ENCODE measurements at regions not wholly inside any gene's neighbourhood (a gene's known extent, or its start where the extent isn't known, plus 50 kb on each side); places are given as distances from the start of the nearest gene placed in this dataset.

DNA sequence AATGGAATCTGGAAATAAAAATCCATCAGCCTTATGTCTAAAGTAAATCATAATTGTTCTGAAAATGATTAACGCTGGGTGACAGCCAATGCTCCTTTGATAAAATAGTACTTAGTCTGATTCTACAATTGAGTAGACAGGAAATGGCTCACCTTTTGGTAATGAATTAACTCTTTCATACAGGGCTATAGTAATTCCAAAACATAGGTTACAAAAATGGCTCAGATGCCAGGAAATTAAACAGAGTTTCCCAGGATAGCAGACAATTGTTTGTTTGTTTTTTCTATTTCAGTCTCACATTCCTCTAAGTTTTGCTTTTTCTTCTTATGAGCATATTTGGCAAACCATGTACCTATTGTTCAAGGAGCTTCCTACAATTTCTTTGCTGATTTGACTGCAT lies 257.2 kb upstream of the EPHA7 start:
- H3K4me3 ChIP-seq (replicated peaks in 1 of 3; ENCODE audit: insufficient read depth in 1 of 3, low read depth in 2 of 3, low read length in 3 of 3): no peak overlapping the region
- ChIA-PET CTCF (ENCODE audit: low intra/inter-chr PET ratio, low total read pairs) (no interaction called here), POLR2A (no interaction called here)
- no TSS peak for BruUV-seq (replicated peaks)
- no peaks in the 10 kb centered on the region for H3K27me3 ChIP-seq (ENCODE audit: control insufficient read depth in 1 of 2, insufficient read depth in 2 of 2, low read length in 2 of 2)
- H2AFZ ChIP-seq (ENCODE audit: low read length): no peak overlapping the region
- TF ChIP-seq, protein P1, sequence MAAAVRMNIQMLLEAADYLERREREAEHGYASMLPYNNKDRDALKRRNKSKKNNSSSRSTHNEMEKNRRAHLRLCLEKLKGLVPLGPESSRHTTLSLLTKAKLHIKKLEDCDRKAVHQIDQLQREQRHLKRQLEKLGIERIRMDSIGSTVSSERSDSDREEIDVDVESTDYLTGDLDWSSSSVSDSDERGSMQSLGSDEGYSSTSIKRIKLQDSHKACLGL (CRISPR knock-in tag; IDR thresholded peaks at IDR 0.05): no peak
- TF ChIP-seq, protein P2, sequence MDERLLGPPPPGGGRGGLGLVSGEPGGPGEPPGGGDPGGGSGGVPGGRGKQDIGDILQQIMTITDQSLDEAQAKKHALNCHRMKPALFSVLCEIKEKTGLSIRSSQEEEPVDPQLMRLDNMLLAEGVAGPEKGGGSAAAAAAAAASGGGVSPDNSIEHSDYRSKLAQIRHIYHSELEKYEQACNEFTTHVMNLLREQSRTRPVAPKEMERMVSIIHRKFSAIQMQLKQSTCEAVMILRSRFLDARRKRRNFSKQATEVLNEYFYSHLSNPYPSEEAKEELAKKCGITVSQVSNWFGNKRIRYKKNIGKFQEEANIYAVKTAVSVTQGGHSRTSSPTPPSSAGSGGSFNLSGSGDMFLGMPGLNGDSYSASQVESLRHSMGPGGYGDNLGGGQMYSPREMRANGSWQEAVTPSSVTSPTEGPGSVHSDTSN (CRISPR knock-in tag; IDR thresholded peaks at IDR 0.05): no peak
- TF ChIP-seq ZNF282 (IDR thresholded peaks at IDR 0.05; ENCODE audit: partially characterized antibody) (no peak), ZNF331 (CRISPR knock-in tag; IDR thresholded peaks at IDR 0.05) (no peak), SSRP1 (CRISPR knock-in tag; IDR thresholded peaks at IDR 0.05) (no peak), ZBTB10 (CRISPR knock-in tag; IDR thresholded peaks at IDR 0.05; ENCODE audit: borderline replicate concordance) (no peak), FOXO1 (CRISPR knock-in tag; IDR thresholded peaks at IDR 0.05) (no peak), PTBP1 (IDR thresholded peaks at IDR 0.05; ENCODE audit: low read depth, low read length, poor library complexity, severe bottlenecking) (no peak), SMC3 (IDR thresholded peaks at IDR 0.05; ENCODE audit: low read length) (no peak), ZNF556 (CRISPR knock-in tag; IDR thresholded peaks at IDR 0.05; ENCODE audit: borderline replicate concordance) (no peak), ZMAT5 (CRISPR knock-in tag; IDR thresholded peaks at IDR 0.05; ENCODE audit: borderline replicate concordance, low read depth) (no peak), NR2F2 (IDR thresholded peaks at IDR 0.05; ENCODE audit: borderline replicate concordance, low read depth) (no peak), ZSCAN29 (CRISPR knock-in tag; conservative IDR thresholded peaks at IDR 0.05) (no peak)
- TF ChIP-seq, protein P3, sequence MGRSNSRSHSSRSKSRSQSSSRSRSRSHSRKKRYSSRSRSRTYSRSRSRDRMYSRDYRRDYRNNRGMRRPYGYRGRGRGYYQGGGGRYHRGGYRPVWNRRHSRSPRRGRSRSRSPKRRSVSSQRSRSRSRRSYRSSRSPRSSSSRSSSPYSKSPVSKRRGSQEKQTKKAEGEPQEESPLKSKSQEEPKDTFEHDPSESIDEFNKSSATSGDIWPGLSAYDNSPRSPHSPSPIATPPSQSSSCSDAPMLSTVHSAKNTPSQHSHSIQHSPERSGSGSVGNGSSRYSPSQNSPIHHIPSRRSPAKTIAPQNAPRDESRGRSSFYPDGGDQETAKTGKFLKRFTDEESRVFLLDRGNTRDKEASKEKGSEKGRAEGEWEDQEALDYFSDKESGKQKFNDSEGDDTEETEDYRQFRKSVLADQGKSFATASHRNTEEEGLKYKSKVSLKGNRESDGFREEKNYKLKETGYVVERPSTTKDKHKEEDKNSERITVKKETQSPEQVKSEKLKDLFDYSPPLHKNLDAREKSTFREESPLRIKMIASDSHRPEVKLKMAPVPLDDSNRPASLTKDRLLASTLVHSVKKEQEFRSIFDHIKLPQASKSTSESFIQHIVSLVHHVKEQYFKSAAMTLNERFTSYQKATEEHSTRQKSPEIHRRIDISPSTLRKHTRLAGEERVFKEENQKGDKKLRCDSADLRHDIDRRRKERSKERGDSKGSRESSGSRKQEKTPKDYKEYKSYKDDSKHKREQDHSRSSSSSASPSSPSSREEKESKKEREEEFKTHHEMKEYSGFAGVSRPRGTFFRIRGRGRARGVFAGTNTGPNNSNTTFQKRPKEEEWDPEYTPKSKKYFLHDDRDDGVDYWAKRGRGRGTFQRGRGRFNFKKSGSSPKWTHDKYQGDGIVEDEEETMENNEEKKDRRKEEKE (IDR thresholded peaks at IDR 0.05): no peak
- no peaks in the 10 kb centered on the region; the same call in 1 of the 2 replicates for H3K9me3 ChIP-seq (ENCODE audit: low read length)
- in situ Hi-C loops (cut with HindIII; ENCODE audit: extremely low pct_ligation_motif_present, low pct_unique_long_range_greater_than_20kb): no loop called here
- FAIRE-seq (no peak), ATAC-seq (no peak), DNase-seq (ENCODE audit: low spot score) (no peak)
- H3K4me1 ChIP-seq (ENCODE audit: insufficient read depth, low read length): no peaks in the 10 kb centered on the region
- H3K27ac ChIP-seq (ENCODE audit: extremely low read length, insufficient read depth, low read length): no peak overlapping the region
- H3K9ac ChIP-seq (ENCODE audit: insufficient read depth, low read depth, low read length): no peak overlapping the region
- no peaks in the 10 kb centered on the region for H4K20me1 ChIP-seq (ENCODE audit: insufficient read depth, low read length)
- intact Hi-C loops (cut with micrococcal nuclease; ENCODE audit: unreplicated experiment): no loop called here
- no peaks in the 10 kb centered on the region for H3K79me2 ChIP-seq (ENCODE audit: insufficient read depth, low read length)
- H3K4me2 ChIP-seq (ENCODE audit: low read depth, low read length): no peak overlapping the region
- H3K36me3 ChIP-seq (replicated peaks in 1 of 2; ENCODE audit: control insufficient read depth in 1 of 2, insufficient read depth in 2 of 2, low read length in 2 of 2): no peaks in the 10 kb centered on the region
- 0% methylated on average over 1 of the region's 1 CpG for WGBS (ENCODE audit: low lambda C conversion rate)

Data from HepG2 (cell line).